TTC549 (cell line): ENCODE measurements at regions not wholly inside any gene's neighbourhood (a gene's known extent, or its start where the extent isn't known, plus 50 kb on each side); places are given as distances from the start of the nearest gene placed in this dataset.

Source experiments
- FAIRE-seq: peaks from 2 replicates; lab custom pipeline; 2012; peaks lifted over from hg19 to GRCh38; lab: Jason Lieb, UNC

GRCh38 chr3:109532257-109533216, 195.2 kb upstream of the DPPA4 start:
- no peak for FAIRE-seq

DNA sequence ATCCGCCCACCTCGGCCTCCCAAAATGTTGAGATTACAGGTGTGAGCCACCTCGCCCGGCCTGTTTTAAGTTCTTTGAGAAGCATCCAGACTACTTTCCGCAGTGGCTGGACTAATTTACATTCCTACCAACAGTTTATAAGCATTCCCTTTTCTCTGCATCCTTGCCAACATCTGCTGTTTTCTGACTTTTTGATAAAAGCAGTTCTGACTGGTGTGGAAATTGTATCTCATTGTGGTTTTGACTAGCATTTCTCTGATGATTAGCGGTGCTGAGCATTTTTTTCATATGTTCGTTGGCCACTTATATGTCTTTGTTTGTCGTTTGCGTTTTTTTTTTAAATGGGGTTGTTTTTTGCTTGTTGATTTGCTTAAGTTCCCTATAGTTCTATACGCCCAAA, 208.4 kb upstream of the DPPA4 start:
- no peak for FAIRE-seq

- FAIRE-seq: no peak
Measured at GRCh38 chr3:109548192-109548938, 211.0 kb upstream of the DPPA4 start.

- no peak for FAIRE-seq
Measured at GRCh38 chr3:109553591-109554371, 216.4 kb upstream of the DPPA4 start.

DNA sequence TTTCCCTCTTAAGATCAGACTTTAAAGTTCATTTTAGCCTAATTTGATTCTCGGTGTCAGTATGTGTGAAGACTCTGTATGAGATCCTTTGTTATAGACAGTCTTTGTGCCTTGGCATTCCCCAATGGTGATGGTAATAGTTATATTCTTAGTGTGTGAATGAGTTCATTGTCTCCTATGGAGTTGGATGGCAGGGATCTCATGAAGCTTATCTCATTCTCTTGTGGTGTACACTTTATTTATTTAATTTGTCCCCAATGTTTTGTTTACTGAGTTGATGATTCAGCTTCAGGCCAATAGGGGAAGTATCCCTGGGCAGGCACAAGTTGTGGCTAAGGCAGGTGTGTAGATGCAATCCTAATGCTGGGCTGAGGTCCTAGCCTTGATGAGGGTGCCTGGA, 222.0 kb upstream of the DPPA4 start:
- no peak for FAIRE-seq

DNA sequence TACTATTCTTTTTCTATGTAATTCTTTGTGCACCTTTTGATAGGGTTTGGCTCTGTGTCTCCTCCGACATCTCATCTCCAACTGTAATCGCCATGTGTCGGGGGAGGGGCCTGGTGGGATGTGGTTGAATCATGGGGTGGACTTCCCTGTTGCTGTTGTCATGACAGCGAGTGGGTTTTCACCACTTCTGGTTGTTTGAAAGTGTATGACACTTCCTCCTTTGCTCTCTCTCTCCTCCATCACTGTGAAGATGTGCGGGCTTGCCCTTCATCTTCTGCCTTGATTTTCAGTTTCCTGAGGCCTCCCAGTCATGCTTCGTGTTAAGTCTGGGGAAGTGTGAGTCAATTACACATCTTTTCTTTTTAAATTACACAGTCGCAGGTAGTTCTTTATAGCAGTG, 225.8 kb upstream of the DPPA4 start:
- no peak for FAIRE-seq

GRCh38 chr3:109569135-109569846, 231.9 kb upstream of the DPPA4 start:
- no peak for FAIRE-seq

GRCh38 chr3:109570408-109570807, 233.1 kb upstream of the DPPA4 start:
- no peak for FAIRE-seq

- FAIRE-seq: no peak
Measured at GRCh38 chr3:109572301-109572700, 235.0 kb upstream of the DPPA4 start.

DNA sequence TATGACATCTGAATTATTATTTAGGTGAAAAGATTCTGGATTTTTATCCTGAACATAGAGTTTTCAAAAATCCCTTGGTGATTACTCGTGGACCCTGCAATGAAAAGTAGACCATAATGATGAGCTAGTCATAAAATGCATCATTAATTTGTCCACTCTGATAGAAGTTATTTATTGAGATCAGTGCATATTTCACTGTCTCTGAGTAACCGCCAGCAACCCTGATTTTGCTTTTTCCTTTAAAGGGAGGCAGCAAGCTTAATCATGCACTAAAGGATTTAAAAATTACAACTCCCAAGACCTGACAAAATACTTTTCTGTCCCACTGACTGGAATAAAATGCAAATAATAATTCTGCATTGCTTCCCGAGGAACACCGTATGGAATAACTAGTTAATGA, 259.6 kb upstream of the DPPA4 start:
- no peak for FAIRE-seq

DNA sequence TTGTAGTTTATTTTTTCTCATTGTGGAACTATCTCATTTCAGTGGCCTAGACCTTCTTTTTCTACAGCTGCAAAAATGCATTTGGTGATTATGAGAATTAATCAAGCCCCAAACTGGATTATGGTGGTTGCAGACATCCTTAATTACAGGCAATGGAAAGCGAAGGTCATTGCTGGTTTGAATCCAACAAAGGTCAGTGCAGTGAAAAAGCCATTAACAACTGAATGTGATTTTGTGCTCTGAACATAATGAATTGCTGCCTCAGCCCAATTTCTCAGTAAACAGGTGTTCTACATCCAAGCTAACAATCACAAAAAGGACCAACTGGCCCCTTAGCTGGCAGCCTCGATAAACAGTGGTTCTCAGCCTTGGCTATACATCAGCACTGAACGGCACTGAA, 260.1 kb upstream of the DPPA4 start:
- no peak for FAIRE-seq

DNA sequence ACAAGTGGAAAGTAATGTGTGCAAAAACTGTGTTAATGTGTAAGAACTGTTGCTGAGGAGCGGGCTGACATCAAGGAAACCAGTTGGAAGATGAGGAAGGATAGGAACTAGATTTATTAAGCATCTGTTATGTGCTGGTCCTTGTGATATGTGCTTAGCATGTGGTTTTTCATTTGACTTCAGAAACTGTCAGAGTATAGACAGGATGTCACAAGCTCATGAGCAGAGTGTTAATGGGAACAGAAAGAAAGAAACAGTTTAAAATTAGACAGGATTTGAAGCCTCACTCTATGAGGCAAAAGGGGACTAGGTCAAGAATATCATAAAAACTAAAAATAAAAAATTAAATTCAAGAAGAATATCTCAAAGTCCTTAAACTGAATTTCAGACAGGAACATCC, 270.6 kb upstream of the DPPA4 start:
- no peak for FAIRE-seq

DNA sequence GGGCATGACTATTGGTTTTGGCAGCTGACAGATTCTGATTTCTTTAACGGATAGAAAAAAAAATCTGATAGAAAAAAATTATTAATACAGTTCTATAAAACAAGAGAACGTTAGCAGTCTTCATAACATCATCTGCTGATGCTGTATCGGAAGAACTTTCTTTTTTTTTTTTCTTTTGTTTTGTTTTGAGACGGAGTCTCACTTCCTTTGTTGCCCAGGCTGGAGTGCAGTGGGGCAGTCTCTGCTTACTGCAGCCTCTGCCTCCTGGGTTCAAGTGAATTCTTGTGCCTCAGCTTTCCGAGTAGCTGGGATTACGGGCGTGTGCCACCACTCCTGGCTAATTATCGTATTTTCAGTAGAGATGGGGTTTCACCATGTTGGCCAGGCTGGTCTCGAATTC, 271.2 kb upstream of the DPPA4 start:
- no peak for FAIRE-seq

- FAIRE-seq: no peak
Measured at GRCh38 chr3:109618766-109619378, 281.5 kb upstream of the DPPA4 start.

DNA sequence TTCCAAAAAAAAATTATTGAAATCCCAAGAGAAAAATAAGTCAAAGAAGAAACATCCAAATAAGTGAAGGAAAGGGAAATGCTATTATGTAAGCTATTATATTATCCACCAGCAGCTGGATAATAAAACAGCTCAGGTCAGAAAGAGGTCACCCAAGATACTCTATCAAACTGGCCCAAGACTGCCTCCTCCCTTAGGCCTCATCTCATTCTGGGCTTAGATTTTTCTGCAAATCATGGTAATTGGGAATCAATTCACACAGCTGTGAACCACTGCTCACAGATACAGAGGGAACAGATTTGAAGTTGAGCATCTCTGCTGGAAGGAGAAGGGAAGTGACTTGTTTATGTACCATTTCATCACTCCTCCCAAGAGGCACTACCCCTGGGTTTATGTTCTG, 294.6 kb upstream of the DPPA4 start:
- FAIRE-seq: no peak

GRCh38 chr3:109640146-109640652, 302.9 kb upstream of the DPPA4 start:
- no peak for FAIRE-seq

GRCh38 chr3:109642025-109642424, 304.7 kb upstream of the DPPA4 start:
- FAIRE-seq: no peak

GRCh38 chr3:109643590-109643989, 306.2 kb upstream of the DPPA4 start:
- no peak for FAIRE-seq

- FAIRE-seq: no peak
Measured at GRCh38 chr3:109644332-109644731, 307.0 kb upstream of the DPPA4 start.

- no peak for FAIRE-seq
Measured at GRCh38 chr3:109644746-109645145, 307.4 kb upstream of the DPPA4 start.

GRCh38 chr3:109648027-109648426, 310.7 kb upstream of the DPPA4 start:
- no peak for FAIRE-seq
